HCEC 1CT (cell line): ENCODE measurements at regions not wholly inside any gene's neighbourhood (a gene's known extent, or its start where the extent isn't known, plus 50 kb on each side); places are given as distances from the start of the nearest gene placed in this dataset.
"Not testable (repeated sequence)": the region's sequence is repeated elsewhere in the genome, so short reads cannot be mapped to it uniquely, and the experiment has no call there.

Experiments used
- DNase-seq: peaks from one replicate; pipeline ENCODE4 v3.0.0-alpha.2; 2017

DNA sequence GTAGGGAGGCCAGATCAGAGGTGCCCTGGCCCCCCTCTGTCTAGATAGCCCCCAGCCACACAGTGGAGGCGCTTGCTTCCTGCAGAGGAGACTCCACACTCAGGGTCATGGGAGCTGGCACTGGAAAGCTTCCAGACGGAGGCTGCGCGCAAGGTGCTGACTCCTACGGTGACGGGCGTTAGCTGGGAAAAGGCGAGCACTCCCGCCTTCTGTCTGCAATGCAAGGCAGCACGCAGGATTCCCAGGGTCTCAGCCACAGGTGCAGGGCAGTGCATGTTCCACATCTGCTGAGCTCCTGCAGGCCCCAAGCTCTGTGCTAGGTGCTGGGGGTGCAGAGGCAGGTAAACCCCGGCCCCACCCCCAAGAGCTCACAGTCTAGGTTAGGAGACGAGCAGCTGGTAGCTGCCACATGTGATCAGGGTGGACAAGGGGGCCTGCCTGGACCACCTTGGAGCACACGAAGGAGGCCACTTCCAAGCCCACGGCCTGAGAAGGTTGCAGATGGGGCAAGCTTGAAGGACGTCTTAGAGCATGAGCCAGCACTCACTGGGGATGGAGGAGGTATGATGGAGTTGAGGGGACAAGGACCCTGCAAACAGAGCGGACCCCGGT is 310.9 kb upstream of the DIO3 start:
- no peak for DNase-seq

DNA sequence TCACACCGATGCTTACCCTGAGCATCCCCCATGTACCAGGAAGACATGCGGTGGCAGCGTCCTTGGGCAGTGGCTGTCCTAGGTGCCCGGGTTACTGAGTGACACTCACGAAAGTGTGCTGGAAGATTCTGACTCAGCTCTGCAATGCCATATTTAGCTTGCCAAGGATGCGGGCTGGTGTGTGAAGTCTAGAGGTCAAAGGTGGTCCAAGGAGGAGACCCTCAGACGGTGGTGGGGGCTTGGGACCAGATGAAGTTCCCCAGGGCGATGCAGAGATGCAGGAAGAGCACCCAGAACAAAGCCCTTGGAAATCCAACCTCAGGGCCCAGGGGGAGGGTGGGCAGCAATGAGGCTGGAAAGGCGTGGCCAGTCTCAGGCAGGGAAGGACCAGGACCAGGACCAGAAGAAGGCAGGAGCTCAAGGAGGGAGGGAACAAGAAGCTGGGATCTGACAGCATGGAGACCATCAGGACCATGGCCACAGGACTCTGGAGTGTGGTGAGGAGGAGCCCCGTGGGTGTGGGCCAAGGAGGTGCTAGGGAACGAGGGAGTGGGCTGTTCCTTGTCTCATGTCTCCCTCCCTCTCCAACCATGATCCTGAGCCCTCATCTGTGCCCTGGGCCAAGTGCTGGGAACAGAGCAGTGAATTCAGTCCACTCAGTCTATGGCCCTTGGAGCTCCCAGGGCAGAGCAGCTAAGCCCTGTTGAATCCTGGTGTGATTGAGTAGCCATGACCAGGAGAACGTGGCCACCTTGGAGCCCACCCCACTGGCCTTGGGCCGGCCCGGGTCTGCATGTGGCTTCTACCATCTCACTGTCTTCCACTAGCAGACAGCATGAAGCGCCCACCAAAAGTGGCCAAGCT is 310.1 kb upstream of the DIO3 start:
- no peak for DNase-seq

DNA sequence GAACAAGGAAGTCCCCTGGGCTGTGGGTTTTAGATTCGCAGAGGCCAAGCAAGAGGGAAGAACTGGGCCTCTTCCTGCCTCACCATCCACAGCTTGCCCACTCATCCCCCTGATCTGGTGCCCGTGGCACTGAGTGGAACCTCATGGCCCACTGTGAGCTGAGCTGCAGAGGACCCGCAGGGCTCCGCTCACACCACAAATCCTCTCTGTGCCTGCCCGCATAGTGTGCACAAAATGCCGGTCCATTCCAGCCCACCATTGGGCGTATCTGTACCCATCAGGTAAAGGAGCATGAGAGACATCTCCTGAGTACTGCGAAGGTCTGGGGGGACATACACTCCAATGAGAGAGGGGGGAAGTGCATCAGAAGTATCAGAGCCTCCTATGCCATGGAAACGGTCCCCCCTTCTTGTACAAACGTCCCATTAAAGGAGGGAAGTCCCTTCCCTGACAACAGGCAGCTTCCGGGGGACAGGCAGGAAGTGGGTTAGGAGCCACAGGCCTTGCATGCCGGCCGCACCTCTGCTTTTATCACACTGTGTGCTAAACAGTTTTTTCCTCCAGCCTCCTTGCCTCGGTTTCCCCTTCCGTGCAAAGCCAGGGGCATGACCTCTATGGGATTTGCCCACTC is 309.4 kb upstream of the DIO3 start:
- DNase-seq: no peak

DNA sequence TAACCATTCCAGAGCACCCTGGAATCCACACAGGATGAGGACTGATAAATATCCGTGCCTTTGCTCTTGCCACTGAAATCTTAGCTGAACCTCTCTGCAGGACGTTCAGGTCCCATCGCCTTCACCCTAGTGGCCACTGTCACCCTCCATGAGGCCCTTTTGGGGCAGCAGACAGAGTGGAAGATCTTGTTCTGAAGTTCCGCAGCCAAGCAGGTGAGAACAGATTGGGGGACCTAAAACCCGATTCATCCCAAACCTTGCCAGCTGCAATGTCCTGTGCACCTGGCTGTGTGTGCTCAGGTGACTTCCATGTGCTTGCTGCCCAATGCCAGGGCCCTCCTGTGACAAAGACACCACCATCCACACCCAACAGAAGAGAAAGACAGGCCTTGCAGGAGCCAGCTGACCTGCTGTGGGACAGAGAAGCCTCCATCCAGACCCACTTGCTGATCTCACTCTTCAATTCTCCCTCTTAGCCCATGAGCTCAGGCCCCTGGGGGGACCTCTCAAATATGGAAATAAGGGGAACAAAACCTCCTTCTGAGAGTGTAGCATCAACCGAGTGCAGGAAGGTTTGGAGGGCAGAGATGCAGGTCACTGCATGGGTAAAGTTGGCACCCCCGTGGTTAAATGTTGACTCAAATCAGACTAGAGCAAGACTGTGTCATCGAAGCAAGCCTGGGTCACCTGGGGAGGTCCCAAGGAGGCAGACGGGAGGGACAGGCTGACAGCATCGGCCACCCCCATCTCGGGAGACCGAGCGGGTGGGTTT is 308.7 kb upstream of the DIO3 start:
- no peak for DNase-seq

DNA sequence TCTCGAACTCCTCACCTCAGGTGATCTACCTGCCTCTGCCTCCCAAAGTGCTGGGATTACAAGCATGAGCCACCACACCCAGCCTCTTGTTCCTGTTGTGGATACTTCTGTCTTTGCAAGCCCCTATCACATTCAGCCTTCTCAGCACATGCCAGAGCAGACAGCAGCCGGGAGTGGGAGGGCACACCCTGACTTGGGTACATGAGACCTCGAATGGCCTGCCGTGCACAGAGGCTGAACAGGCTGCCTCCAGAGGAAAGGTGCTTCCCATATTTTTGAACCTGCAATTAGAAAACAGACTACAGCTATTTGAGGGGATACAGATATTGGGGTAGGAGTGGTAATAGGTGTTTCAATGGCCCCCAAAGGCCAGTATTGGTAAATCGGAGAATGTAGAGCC is 307.3 kb upstream of the DIO3 start:
- no peak for DNase-seq

DNA sequence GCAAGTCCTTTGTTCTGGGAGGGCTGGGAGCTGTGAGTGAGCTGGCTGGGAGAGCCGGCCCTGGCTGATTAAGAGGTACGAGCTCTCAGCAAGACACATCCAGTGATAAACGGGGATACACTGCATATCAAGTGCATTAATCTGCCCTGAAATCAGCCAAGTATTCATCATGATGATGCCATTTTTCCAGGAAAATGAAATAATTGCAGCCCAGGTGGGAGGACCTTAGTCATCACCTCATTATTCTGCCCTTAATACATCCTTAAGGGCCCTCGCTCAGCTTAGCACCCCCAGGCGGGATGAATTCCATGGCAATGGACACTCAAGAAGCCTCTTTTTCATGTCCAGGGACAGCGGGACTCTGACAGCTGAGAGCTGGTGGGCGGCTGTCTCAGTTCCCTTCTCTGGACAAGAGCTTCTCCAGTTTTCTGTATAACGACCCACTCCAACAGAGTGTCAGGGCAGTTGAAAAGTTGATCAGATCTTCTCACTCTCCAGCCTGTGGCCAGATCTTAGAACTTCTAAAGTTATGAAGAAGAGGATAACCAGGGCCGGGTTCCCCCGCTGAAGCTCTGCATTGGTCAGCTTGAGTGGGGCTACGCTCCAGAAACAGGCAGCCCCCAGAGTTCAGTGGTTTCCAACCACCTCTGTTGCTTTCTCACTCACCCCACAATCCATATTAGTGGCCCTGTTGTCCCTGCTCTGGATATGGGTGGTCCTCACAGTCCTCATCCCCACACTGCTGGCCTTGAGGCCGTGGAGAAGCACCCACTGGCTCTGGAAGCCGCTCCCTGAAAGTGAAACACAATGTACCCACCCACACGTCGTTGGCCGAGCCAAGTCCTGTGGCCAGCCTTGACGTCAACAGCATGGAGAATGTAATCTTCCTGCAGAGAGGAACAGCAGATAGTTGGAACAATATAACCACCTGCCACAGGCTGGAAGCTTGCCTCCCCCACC is 306.2 kb upstream of the DIO3 start:
- DNase-seq: no peak

DNA sequence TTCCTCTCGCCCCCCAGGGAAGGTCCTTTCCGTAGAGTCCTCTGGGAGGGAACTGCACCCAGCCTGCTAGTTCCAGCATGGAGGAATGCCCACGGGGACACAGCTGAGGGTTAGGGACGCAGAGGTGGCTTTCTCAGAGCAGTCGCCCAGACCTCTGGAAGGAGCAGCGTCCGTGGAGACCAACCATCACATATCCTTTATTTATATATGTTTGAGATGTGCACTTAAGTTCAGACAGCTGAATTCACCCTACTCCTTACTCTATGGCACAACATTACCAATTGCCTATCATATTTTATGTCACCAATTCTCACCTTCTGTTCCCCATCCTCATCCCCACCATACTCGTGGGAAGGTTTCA is 305.6 kb upstream of the DIO3 start:
- DNase-seq: no peak

DNA sequence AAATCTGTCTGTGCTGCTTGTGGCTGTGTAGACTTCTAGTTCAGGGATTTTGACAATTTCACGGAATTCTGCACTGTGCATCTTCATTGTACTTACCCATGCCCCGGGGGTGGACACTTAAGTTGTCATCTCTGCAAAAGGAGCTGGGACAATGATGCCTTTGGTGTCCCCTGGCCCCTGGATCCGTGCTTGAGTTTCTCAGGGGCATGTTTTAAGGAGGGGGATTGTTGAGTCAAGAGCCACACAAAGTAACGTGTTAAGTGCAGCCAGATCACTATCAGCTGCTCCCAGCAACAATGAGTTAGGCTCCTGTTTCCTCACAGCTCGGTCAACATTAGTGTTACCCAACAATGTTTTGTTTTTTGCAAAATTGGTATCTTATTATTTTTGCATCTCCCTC is 305.0 kb upstream of the DIO3 start:
- no peak for DNase-seq

DNA sequence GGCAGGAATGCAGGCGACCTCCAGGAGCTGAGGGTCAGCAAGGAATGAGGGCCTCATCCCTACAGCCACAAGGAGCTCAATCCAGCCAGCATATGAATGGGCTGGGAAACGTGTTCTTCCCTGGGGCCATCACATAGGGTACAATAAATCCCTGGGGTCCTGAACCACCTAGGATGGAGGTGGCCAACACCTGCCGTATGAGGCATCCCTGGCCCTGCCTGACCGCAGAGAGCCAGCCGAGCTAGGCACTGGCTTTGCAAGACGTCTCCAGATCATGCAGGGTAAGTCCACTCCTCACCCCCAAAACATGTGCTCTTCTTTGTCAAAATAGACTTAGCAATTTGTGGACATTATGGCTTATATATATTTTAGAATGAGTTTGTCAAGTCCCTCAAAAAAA is 303.7 kb upstream of the DIO3 start:
- no peak for DNase-seq

DNA sequence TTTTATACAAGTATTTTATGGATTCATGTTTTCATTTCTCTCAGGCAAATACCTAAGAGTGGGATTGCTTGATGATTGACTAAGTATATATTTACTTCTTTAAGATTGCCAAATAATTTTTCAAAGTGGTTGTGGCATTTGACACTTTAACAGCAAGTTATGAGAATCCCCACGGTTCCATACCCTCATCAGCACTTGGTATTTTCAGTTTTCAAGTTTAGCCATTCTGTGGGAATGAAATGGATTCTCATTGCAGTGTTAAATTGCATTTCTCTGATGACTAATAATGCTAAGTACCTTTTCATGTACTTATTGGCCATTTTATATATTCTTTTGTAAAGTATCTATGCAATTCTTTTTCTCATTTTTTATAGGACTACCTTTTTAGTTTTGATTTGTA is 301.5 kb upstream of the DIO3 start:
- no peak for DNase-seq

DNA sequence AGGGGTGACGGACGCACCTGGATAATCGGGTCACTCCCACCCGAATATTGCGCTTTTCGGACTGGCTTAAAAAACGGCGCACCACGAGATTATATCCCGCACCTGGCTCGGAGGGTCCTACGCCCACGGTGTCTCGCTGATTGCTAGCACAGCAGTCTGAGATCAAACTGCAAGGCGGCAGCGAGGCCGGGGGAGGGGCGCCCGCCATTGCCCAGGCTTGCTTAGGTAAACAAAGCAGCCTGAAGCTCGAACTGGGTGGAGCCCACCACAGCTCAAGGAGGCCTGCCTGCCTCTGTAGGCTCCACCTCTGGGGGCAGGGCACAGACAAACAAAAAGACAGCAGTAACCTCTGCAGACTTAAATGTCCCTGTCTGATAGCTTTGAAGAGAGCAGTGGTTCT is 294.9 kb upstream of the DIO3 start:
- not testable (repeated sequence) for DNase-seq

DNA sequence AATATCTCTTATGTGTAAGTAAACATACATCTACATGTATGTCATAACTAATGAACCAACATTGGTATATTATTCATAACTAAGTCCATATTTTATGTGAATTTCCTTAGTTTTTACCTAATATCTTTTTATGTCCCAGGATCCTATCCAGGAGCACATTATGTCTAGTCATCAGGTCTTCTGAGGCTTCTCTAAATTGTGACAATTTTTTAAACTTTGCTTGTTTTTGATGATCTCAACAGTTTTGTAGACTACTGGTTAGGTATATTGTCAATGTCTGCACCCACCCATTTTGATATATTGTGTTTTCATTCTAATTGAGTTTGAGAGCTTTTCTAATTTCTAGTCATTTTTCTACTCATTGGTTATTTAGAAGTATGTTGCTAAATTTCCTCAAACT is 288.2 kb upstream of the DIO3 start:
- DNase-seq: no peak

DNA sequence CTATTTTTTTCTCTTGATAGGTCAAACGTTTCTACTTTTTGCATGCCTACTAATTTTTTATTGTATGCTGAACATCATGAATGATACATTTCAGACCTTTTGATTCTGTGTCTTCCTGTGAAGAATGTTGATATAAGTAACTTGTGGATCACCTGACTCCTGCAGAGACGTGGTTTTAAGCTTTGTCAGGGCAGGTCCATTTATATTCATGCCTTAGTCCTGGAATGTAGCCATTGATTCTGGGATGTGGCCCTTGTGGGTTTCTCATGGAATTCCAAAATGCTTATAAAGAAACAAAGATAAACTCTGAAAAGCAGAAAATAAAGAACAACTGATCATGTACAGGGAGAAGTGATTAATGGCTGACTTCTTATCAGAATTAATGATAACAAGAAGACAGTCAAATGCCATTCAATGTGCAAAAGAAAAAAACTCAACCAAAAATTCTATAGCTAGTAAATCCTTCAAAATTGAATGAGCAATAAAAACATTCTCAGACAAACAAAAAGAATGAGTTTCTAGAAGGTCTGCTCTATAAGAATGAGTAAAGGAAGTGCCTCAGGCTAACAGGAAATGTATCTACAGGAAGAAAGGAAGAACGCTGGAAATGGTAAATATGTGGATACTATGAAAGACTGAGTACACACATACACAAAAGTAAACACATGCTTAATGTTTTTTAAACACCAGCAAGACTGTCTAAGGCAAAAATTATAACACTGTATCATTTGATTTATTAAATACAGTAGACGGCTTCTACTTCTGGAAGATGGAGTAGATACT is 284.8 kb upstream of the DIO3 start:
- no peak for DNase-seq

DNA sequence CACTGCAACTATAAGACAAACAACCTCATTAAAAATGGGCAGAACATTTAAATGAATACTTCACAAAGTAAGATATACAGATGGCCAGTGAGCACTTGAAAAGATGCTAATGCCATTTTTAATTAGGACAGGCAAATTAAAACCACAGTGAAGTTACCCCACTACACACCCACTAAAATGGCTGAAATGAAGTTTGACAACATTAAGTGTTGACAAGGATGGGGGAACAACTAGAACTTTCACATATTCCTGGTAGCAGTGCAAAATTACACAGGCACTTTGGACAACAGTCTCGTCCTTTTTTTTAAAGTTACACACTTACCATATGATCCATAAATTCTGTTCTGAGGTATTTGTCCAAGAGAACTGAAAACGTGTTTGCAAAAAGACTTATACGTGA is 278.9 kb upstream of the DIO3 start:
- no peak for DNase-seq

DNA sequence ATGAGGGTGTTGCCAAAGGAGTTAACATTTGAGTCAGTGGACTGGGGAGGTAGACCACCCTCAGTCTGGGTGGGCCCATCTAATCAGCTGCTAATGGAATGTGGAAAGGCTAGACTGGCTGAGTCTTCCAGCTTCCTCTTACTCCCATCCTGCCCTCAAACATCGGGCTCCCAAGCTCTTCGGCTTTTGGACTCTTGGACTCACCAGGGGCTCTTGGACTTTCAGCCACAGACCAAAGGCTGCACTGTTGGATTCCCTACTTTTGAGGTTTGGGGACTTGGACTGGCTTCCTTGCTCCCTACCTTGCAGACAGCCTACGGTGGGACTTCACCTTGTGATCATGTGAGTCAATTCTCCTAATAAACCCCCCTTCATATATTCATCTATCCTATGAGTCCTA is 276.6 kb upstream of the DIO3 start:
- no peak for DNase-seq

DNA sequence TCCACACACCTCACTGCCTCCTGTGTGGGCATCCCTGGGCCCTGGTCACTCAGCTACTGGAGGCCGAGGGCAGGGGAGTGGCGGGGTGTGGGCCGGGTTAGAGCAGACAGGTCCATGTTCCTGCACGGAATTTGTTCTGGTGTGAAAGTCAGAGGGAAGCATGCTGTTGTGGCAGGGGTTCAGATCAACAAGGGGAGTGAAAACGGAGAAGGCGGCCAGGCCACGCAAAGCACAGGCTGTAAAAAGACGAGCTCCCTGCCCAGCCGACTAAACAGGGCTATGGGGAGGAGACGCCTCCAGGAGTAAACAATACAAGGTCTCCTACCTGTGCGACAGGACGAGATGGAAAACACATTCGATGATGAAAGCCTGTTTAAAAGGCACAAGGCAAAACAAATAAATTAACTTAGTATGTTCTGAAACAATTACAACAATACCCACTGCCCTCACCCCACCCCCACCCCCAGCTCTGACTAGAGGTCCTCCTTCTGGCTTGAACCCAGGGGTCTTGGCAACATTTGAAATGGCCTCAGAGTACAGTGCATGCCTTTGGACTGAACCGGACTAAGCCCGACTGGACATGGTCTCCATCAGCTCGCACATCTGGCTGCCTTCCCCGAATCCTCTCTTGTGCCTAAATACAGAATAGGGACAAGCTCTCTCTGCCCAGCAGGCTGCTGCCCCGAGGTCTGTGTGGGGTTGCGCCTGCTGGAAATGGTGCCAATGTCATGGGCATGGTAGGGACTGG is 274.9 kb upstream of the DIO3 start:
- no peak for DNase-seq

DNA sequence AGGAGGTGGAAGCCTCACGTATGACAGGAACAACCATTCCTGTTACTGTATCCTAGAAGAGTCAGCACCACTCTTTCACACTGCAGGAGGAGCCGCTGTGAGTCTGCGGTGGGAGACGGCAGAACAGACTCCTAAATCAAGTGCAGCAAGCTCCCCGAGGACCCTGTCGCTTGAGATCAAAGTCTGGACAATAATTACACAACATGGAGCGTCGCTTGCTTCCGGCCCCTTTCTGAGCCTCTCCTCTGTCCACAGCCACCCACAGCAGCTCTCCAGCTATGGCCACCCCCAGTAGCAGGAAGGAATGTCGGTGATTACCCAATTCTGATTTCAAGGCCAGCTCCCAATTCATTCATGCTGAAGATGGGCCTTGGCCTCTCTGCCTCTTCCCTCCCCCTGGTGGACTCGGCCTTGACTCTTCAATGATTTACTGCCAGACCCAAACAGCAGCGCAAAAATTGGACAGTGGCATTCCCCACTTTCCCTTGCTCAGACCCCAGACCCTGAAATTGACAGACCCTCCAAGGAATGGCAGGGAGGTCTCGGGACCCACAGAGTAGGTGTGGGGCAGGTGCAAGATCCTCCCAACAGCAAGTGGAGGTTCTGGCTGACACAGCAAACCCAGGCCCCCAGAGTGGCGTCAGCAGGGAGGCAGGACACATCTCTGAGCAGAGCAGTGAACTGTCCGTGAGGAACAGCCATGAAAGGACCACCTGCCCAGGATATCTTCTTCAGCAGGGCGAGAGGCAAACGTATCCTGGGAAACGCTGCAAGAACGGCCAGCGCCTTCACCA is 272.7 kb upstream of the DIO3 start:
- no peak for DNase-seq

DNA sequence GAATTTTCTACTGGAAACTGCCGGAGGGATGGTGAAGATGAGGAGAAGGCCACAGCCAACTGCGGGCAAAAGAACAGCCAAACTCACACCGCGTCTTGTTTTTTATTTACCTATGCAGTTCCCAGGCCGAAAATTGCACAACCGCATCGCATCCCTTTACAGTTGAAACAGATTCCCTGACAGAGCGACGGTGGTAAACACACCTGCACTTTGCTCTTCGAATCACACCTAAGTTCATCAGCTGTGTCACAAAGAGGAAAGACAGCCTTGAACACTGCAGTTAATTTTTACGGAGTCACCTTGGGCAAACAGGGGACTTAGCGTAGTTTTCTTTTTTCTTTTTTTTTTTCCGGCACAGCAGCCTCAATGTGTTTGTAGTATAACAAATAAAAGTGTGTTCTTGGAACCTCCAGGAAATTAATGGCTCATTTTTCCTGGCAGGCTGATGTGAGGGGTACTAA is 272.0 kb upstream of the DIO3 start:
- DNase-seq: no peak

DNA sequence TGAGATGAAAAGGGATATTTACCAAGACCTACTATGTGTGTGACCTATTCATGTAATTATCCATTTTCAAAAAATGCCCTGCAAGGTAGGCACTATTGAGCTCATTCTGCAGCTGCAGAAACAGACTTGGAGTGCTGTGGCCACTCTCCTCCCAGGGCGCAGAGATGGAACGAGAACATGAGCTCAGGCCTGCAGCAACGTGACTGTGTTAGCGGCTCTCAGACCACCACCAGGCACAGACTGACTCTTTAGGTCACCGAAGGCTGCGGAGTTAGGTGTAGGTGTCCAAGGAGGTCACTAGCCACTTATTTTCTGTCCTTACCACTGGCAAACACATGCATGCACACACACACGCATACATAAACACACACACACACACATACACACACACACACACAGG is 271.4 kb upstream of the DIO3 start:
- DNase-seq: no peak

DNA sequence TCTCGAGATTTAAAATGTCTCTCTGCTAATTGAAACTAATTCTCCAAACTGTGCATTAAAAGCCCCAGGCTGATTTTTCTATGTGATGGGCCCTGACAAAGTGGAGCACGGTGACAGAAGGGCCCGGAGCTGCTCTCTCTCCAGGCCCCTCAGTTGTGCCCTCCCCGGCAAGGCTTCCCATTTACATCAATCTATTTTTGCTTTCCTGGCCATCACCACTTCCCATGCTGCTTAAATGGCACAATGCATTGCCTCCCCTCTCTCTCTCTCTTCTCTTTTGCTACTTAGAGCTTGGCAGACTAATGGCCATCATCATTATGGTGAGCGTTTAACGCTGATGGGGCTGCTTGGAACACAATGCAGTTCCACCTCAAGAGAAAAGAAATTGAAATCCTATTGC is 270.7 kb upstream of the DIO3 start:
- DNase-seq: no peak
